Stimulated activated memory B cell treated with anti-CD40 and anti-IgM and Interleukin-4, amounts not matched to agents 10 μg/mL and 1 μg/mL and 100 μg/mL, for 72 hours (primary cell): ENCODE measurements at regions not wholly inside any gene's neighbourhood (a gene's known extent, or its start where the extent isn't known, plus 50 kb on each side); places are given as distances from the start of the nearest gene placed in this dataset.

Experiments used
- ATAC-seq: fragments of 150-1000 bp; cut with Tn5 transposase; 2 replicates; pipeline ENCODE4 v1.10.0; 2021
- H3K27ac Mint-ChIP-seq: one replicate; pipeline ENCODE4 v1.8.0; 2022; ENCODE audit warnings: mild to moderate bottlenecking, mixed read lengths
- H3K27me3 Mint-ChIP-seq: one replicate; pipeline ENCODE4 v1.8.0; 2022; ENCODE audit warnings: mixed read lengths
- H3K36me3 Mint-ChIP-seq: one replicate; pipeline ENCODE4 v1.8.0; 2022; ENCODE audit warnings: mixed read lengths
- H3K4me1 Mint-ChIP-seq: one replicate; pipeline ENCODE4 v1.8.0; 2022; ENCODE audit warnings: mixed read lengths
- H3K4me3 Mint-ChIP-seq: one replicate; pipeline ENCODE4 v1.8.0; 2022; ENCODE audit warnings: mild to moderate bottlenecking, moderate library complexity, mixed read lengths
- H3K9me3 Mint-ChIP-seq: one replicate; pipeline ENCODE4 v1.8.0; 2022; ENCODE audit warnings: mixed read lengths

DNA sequence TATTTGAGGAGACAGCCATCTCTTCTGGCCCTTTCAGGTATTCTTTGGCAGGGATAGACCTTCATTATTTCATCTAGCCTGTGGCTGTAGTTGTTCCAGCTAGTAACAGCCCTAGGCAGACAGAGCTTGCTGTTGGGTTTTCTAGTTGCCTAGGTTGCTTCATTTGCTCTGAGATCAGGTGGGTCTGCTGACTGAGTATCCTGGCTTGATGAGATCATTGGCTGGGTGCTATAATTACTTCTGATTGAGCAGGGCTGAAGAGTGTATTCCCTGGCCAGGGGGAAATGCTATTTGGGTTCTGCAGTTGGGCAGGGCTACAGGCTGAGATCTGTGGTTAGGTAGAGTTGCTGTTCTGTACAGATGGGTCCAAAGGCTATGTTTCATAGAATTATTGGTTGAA lies 456.1 kb downstream of the PSAT1 start:
- Mint-ChIP-seq H3K27me3 (no peaks in the 10 kb centered on the region), H3K4me1 (peaks cover 24% of the 10 kb centered on the region), H3K4me3 (no peak overlapping the region), H3K36me3 (peaks cover 5% of the 10 kb centered on the region), H3K27ac (no peak overlapping the region), H3K9me3 (peaks cover 13% of the 10 kb centered on the region)
- ATAC-seq = no peak

DNA sequence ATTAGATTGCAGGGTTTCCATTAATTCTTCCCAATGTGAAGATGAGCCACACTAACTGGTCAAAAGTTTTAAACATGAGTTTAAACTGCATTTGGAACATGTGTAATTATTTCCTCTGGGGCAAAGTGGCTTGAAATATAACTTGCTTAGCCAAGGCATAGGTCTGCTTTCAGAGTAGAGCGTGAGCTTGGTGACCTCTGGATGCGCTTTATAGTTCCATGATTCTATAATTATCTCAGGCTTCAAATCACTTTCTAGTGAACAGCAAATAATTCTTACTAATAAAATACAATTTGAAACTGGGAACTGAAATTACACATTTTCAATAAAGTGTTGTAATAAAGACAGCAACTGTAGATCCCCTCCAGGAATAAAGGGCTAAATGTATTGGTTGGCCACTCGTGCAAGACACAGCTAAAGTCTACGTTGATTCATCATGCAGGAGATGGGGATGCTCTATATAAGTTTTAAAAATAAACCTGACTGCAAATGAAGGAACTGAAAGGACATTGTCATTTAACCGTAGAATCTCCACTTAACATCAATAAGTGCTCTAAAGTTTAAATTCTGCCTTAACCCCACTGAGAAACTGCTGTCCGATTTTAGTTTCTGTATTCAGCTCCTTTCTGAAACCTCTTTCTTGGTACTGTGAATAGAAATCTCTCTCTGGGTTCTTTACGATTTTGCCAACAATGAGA lies 460.0 kb downstream of the PSAT1 start:
- H3K4me1 Mint-ChIP-seq = peaks cover 26% of the 10 kb centered on the region
- no peaks in the 10 kb centered on the region for H3K27me3 Mint-ChIP-seq
- H3K36me3 Mint-ChIP-seq = no peaks in the 10 kb centered on the region
- H3K4me3 Mint-ChIP-seq = peak overlapping the region; percentile 60
- ATAC-seq = peak; percentile 97
- H3K27ac Mint-ChIP-seq = peak overlapping the region; percentile 66
- H3K9me3 Mint-ChIP-seq = peaks cover 5% of the 10 kb centered on the region

DNA sequence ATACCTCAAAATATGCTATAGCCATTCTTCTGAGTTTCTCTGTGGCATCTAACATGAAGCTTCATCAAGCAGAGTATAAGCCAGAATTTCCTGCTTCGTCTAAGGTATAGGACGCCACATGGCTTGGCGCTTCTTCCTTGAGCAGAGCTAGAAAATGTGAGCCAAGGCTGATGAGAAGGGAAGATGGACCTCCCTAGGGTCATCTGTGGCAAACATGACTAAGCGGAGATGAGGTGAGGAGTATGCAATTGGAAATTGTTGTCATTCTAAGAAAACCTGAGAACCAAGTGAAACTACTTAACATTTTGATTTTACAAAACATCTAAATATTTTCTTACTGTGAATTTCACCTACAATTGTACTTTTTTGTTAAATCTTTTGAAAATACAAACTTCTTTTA lies 466.5 kb downstream of the PSAT1 start:
- H3K4me3 Mint-ChIP-seq = no peak overlapping the region
- H3K27ac Mint-ChIP-seq = no peak overlapping the region
- no peaks in the 10 kb centered on the region for H3K27me3 Mint-ChIP-seq
- no peaks in the 10 kb centered on the region for H3K36me3 Mint-ChIP-seq
- no peak for ATAC-seq
- no peaks in the 10 kb centered on the region for H3K4me1 Mint-ChIP-seq
- H3K9me3 Mint-ChIP-seq = peaks cover 3% of the 10 kb centered on the region

DNA sequence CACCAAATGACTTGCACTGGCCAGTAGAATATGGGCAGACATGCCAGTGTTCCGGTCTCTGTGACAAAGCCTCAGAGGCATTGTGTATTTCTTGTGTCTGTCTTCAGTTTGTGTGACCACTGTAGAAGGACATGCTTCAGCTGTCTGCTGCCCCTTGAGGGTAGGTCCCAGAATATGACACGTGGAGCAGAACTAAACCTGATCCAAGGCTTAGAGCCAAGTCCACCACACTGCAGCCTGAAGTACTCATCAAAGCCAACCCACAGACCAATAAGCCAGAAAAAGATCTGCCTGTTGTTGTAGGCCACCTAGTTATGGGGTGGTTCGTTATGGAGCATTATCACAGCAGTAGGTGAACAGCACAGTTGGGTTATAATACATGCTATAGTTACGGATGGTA lies 468.9 kb downstream of the PSAT1 start:
- H3K36me3 Mint-ChIP-seq = no peaks in the 10 kb centered on the region
- H3K27me3 Mint-ChIP-seq = no peaks in the 10 kb centered on the region
- no peak overlapping the region for H3K27ac Mint-ChIP-seq
- peaks cover 11% of the 10 kb centered on the region for H3K4me1 Mint-ChIP-seq
- H3K4me3 Mint-ChIP-seq = no peak overlapping the region
- H3K9me3 Mint-ChIP-seq = no peaks in the 10 kb centered on the region
- ATAC-seq = no peak

DNA sequence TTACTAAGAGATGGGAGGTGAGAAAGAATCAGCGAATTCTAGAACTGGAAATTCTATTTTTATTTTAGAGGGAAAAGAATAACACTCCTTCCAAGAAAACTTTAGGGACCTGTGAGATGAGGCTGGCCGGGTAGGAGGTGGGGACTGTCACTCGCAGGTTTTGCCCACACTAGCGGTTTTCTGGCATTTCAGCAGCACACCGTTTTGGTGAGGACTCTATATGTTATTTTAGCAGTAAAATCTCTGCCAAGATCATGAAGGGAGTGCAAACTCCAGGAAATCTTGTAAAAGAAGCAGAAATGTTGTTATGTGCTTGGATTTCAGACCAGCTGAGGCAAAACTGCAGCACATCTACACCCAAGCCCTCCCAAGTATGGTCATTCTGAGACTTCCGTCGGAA lies 470.6 kb downstream of the PSAT1 start:
- Mint-ChIP-seq H3K27me3 (no peaks in the 10 kb centered on the region), H3K27ac (no peak overlapping the region), H3K9me3 (no peaks in the 10 kb centered on the region), H3K4me3 (no peak overlapping the region), H3K36me3 (no peaks in the 10 kb centered on the region), H3K4me1 (peaks cover 11% of the 10 kb centered on the region)
- ATAC-seq = no peak

DNA sequence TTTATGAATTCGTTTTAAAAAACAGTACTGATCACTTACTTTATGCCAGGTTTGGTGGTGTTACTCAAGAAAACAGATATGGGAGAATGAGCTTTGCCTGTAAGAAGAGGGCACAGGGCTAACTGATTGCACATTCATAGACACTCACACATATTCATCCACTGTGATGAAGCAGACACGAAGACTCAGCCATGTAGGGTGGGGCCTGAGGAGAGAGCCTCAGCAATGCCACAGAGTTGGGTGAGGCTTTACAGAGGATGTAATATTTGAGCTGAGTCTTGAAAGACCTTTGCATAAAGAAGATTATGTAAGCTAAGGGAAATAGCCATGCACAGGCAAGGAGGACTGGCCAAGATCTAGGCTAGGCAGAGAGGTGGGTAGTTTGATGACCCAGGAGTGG lies 472.8 kb downstream of the PSAT1 start:
- Mint-ChIP-seq H3K36me3 (no peaks in the 10 kb centered on the region), H3K9me3 (no peaks in the 10 kb centered on the region), H3K4me3 (no peak overlapping the region), H3K27me3 (no peaks in the 10 kb centered on the region), H3K27ac (no peak overlapping the region), H3K4me1 (peaks cover 11% of the 10 kb centered on the region)
- ATAC-seq = peak; percentile 55

DNA sequence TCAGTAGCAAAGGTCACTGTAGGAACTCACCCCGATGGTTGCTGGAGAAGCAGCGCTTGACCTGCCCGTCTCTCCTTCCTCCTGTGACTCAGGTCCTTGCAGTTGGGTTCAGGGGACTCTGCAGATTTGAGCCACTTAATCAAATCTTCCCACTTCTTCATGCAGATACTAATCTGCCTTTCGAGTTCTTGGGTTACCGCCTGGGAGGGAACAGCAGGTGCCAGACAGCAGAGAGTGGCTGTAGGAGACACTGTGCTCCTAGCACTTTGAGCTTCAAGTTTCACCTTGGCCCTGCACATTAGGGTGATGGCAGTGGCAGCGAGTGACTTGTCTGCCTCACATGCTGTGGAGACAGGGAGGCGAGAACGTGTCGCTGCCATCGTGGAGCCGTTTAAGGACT lies 478.3 kb downstream of the PSAT1 start:
- H3K9me3 Mint-ChIP-seq = no peaks in the 10 kb centered on the region
- H3K36me3 Mint-ChIP-seq = no peaks in the 10 kb centered on the region
- ATAC-seq = no peak
- H3K4me3 Mint-ChIP-seq = no peak overlapping the region
- peak overlapping the region; percentile 49 for H3K27ac Mint-ChIP-seq
- peaks cover 26% of the 10 kb centered on the region for H3K4me1 Mint-ChIP-seq
- H3K27me3 Mint-ChIP-seq = no peaks in the 10 kb centered on the region

- Mint-ChIP-seq H3K4me1 (peaks cover 26% of the 10 kb centered on the region), H3K27me3 (no peaks in the 10 kb centered on the region), H3K27ac (peak overlapping the region; percentile 49), H3K4me3 (no peak overlapping the region), H3K36me3 (no peaks in the 10 kb centered on the region), H3K9me3 (no peaks in the 10 kb centered on the region)
- ATAC-seq = no peak
Observed at GRCh38 chr9:78775696-78776295, 478.9 kb downstream of the PSAT1 start.

- Mint-ChIP-seq H3K9me3 (no peaks in the 10 kb centered on the region), H3K4me3 (no peak overlapping the region)
Observed at GRCh38 chr9:78777747-78778146, 480.8 kb downstream of the PSAT1 start.

DNA sequence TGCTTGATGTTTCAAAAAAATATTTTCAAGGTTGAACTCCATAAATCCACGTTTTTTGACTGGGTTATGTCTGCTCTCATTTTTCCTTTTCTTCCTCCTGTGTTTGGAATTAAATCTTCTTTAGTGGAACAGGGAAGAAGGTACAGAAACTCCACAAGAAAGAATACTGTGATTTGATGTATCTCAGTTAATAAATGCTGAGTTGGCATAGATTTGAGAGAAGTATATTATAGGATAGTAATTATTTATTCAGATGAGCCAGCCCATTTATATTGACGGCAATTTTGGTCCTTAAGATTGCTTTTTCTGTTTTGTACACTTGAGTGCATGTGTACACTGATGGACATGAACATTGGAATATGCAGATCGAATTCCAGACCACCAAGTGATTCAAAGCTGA lies 481.4 kb downstream of the PSAT1 start:
- no peaks in the 10 kb centered on the region for H3K36me3 Mint-ChIP-seq
- ATAC-seq = no peak
- no peak overlapping the region for H3K4me3 Mint-ChIP-seq
- H3K27me3 Mint-ChIP-seq = no peaks in the 10 kb centered on the region
- no peaks in the 10 kb centered on the region for H3K9me3 Mint-ChIP-seq
- no peak overlapping the region for H3K27ac Mint-ChIP-seq
- H3K4me1 Mint-ChIP-seq = peaks cover 26% of the 10 kb centered on the region

More at GRCh38 chr9:78777747-78778146, 480.8 kb downstream of the PSAT1 start:
- ATAC-seq = no peak
- Mint-ChIP-seq H3K27me3 (no peaks in the 10 kb centered on the region), H3K4me1 (peaks cover 26% of the 10 kb centered on the region), H3K27ac (no peak overlapping the region), H3K36me3 (no peaks in the 10 kb centered on the region)

GRCh38 chr9:78778861-78779374 lies 482.0 kb downstream of the PSAT1 start:
- H3K4me3 Mint-ChIP-seq = no peak overlapping the region
- no peak overlapping the region for H3K27ac Mint-ChIP-seq
- no peaks in the 10 kb centered on the region for H3K36me3 Mint-ChIP-seq
- H3K9me3 Mint-ChIP-seq = no peaks in the 10 kb centered on the region
- peaks cover 26% of the 10 kb centered on the region for H3K4me1 Mint-ChIP-seq
- H3K27me3 Mint-ChIP-seq = no peaks in the 10 kb centered on the region
- no peak for ATAC-seq

DNA sequence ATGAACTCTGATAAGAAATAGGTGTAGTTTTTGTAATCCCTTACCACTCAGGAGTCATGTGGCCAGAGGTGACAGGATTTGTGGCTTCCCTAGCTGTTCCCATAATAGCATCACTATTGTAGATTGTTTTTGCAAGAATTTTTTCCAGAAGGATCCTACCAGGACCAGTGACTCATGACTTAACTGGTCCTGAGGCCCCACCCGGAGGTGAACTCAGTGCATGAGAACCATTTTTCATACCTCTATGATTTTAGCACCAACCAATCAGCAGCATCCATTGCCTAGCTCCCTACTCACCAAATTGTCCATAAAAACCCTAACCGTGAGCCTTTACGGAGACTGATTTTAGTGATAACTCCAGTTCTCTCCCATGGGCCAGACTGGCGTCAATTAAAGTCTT lies 484.8 kb downstream of the PSAT1 start:
- H3K27ac Mint-ChIP-seq = no peak overlapping the region
- no peak overlapping the region for H3K4me3 Mint-ChIP-seq
- no peak for ATAC-seq
- no peaks in the 10 kb centered on the region for H3K36me3 Mint-ChIP-seq
- H3K9me3 Mint-ChIP-seq = no peaks in the 10 kb centered on the region
- peaks cover 16% of the 10 kb centered on the region for H3K4me1 Mint-ChIP-seq
- no peaks in the 10 kb centered on the region for H3K27me3 Mint-ChIP-seq

DNA sequence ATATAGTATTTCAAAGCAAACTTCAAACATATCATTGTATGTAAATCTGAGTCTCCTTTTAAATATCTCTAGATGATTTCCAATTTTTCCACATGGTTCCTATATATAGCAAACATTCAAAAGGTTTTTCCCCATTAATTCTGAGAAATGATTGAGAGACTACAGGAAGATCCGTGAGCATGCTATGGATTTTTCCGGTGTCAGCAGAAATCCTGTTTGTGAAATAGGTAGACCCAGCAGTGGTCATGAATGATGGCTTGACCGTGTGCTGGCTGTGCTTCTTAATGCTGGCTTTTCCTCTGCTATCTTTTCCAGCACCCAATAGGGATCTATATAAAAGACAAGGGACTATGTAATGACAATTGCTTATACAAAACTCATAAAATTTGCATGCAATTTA lies 485.3 kb downstream of the PSAT1 start:
- H3K4me3 Mint-ChIP-seq = no peak overlapping the region
- no peaks in the 10 kb centered on the region for H3K27me3 Mint-ChIP-seq
- ATAC-seq = no peak
- peaks cover 11% of the 10 kb centered on the region for H3K4me1 Mint-ChIP-seq
- H3K9me3 Mint-ChIP-seq = no peaks in the 10 kb centered on the region
- H3K36me3 Mint-ChIP-seq = no peaks in the 10 kb centered on the region
- H3K27ac Mint-ChIP-seq = no peak overlapping the region

GRCh38 chr9:78782858-78783257 lies 485.9 kb downstream of the PSAT1 start:
- Mint-ChIP-seq H3K9me3 (no peaks in the 10 kb centered on the region), H3K27me3 (no peaks in the 10 kb centered on the region), H3K27ac (no peak overlapping the region), H3K4me1 (peaks cover 11% of the 10 kb centered on the region), H3K4me3 (no peak overlapping the region), H3K36me3 (no peaks in the 10 kb centered on the region)
- no peak for ATAC-seq

DNA sequence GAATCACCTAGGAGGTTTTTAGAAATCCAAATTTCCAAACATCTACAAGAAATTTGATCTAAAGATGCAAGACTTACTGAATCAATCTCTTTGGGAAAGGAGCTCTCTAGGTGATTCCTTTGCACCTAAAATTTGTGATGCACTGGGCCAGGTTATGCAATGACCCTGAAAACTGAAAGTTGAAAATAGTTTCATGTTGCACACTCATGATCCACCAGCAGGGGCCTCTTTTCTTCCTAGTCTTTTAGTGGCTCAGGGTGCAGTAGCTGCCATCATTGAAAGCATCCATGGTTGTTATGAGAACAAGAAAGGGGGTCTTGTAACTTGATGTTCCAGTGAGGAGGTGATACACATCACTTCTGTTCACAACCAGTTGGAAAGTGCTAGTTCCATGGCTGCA lies 486.8 kb downstream of the PSAT1 start:
- H3K4me1 Mint-ChIP-seq = peaks cover 11% of the 10 kb centered on the region
- no peak for ATAC-seq
- H3K36me3 Mint-ChIP-seq = no peaks in the 10 kb centered on the region
- no peak overlapping the region for H3K4me3 Mint-ChIP-seq
- H3K27ac Mint-ChIP-seq = no peak overlapping the region
- no peaks in the 10 kb centered on the region for H3K9me3 Mint-ChIP-seq
- H3K27me3 Mint-ChIP-seq = no peaks in the 10 kb centered on the region

GRCh38 chr9:78786794-78787193 lies 489.9 kb downstream of the PSAT1 start:
- Mint-ChIP-seq H3K36me3 (no peaks in the 10 kb centered on the region), H3K27me3 (no peaks in the 10 kb centered on the region), H3K9me3 (peaks cover 11% of the 10 kb centered on the region), H3K4me1 (peaks cover 7% of the 10 kb centered on the region), H3K27ac (no peak overlapping the region), H3K4me3 (no peak overlapping the region)
- ATAC-seq = no peak
